ENCODE measurements at regions not wholly inside any gene's neighbourhood (a gene's known extent, or its start where the extent isn't known, plus 50 kb on each side); places are given as distances from the start of the nearest gene placed in this dataset.

DNA sequence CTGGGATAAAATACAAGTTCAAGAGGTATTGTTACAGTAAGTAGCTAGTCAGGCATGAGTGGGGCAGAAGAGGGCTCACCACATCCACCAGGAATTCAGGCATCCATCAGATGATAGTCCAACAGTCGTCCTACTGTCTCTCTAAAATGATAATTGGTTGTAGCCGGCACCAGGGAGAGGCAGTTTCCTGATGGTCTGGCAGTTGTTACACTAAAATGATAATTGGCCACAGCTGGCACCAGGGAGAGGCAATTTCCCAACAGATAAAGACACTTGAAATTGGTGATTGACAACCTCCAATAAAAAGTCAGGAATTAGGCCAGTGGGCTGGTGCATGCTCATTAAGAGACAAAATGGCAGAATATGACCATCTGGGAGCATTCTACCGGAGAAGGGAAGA lies 545.8 kb downstream of the AMY1C start (continued):
- TF ChIP-seq CEBPB (IDR thresholded peaks at IDR 0.05; ENCODE audit: borderline replicate concordance in 1 of 2, low read depth in 2 of 2, low read length in 2 of 2), result no peak
- no peak for TF ChIP-seq HDGF (IDR thresholded peaks at IDR 0.05)
- no peak for TF ChIP-seq NFXL1 (IDR thresholded peaks at IDR 0.05; ENCODE audit: borderline replicate concordance)

DNA sequence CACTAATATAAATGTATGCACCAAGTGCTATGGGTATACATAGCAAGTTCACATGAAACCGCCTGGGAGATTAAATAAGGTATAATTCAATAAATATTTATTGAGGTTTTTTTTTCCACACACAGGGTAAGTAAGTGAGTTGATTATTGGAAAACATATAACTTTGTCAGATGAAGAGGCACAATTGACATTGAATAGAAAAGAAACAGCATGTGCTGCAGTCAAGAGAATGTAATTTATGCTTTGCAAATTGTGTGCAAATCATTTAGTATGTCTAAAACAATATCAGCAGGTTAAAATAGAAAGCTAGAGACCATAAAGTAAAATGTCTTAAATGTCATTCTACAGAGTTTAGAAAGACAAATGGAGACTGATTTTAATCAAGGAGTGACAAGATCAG lies 560.0 kb downstream of the AMY1C start:
- no peaks in the 10 kb centered on the region for H3K9me3 ChIP-seq (replicated peaks; ENCODE audit: control insufficient read depth, insufficient read depth, low read length)
- no peaks in the 10 kb centered on the region for H3K36me3 ChIP-seq (ENCODE audit: control insufficient read depth in 2 of 2, insufficient read depth in 2 of 2, low read length in 1 of 2)
- WGBS (ENCODE audit: insufficient coverage, insufficient replicate concordance, low lambda C conversion rate, missing lambda C conversion rate), result 41% methylated on average over 1 of the region's 1 CpG
- H3K4me2 ChIP-seq (ENCODE audit: control insufficient read depth, insufficient read depth), result no peak overlapping the region
- H3K79me2 ChIP-seq (ENCODE audit: control insufficient read depth, insufficient read depth, low read length), result no peaks in the 10 kb centered on the region
- no peak overlapping the region for H3K27ac ChIP-seq (ENCODE audit: control insufficient read depth, insufficient read depth)
- CTCF ChIA-PET, result no interaction called here
- H4K20me1 ChIP-seq (ENCODE audit: control insufficient read depth, insufficient read depth), result no peaks in the 10 kb centered on the region
- no peaks in the 10 kb centered on the region for H3K4me1 ChIP-seq (ENCODE audit: control insufficient read depth, insufficient read depth, low read length)
- no peaks in the 10 kb centered on the region for H3K27me3 ChIP-seq (replicated peaks in 1 of 2; ENCODE audit: control insufficient read depth in 2 of 2, insufficient read depth in 2 of 2, low read length in 1 of 2)
- H3K9ac ChIP-seq (ENCODE audit: control insufficient read depth, insufficient read depth, low read length), result no peak overlapping the region
- BruUV-seq (replicated peaks), result no TSS peak
- SMC1A ChIA-PET (ENCODE audit: uncharacterized antibody, unreplicated experiment), result no interaction called here
- intact Hi-C loops (cut with micrococcal nuclease; ENCODE audit: unreplicated experiment) (no loop called here), in situ Hi-C loops (cut with MboI) (no loop called here)
- FAIRE-seq (no peak), ATAC-seq (no peak), DNase-seq (ENCODE audit: low read depth, low spot score) (no peak)
- POLR2A ChIA-PET, result no interaction called here
- no peak overlapping the region for H2AFZ ChIP-seq (ENCODE audit: control insufficient read depth, low read depth, low read length)
- RAD21 ChIA-PET (ENCODE audit: unreplicated experiment), result no interaction called here
- H3K4me3 ChIP-seq, result no peak overlapping the region
- TF ChIP-seq HDGF (IDR thresholded peaks at IDR 0.05) (no peak), GABPA (IDR thresholded peaks at IDR 0.05; ENCODE audit: low read depth) (no peak), MTA2 (IDR thresholded peaks at IDR 0.05; ENCODE audit: low read depth) (no peak), MYC (IDR thresholded peaks at IDR 0.05; ENCODE audit: insufficient read depth, insufficient read length, insufficient replicate concordance, low read length, severe bottlenecking) (no peak), POLR2AphosphoS5 (IDR thresholded peaks at IDR 0.05; ENCODE audit: low read length) (no peak), ZBED1 (IDR thresholded peaks at IDR 0.05; ENCODE audit: borderline replicate concordance) (no peak), NR2C2 (IDR thresholded peaks at IDR 0.05; ENCODE audit: borderline replicate concordance, control insufficient read depth, insufficient read length, low read depth) (no peak), ZSCAN29 (IDR thresholded peaks at IDR 0.05) (no peak), BACH1 (IDR thresholded peaks at IDR 0.05; ENCODE audit: borderline replicate concordance) (no peak), ZNF384 (IDR thresholded peaks at IDR 0.05; ENCODE audit: borderline replicate concordance, low read depth, low read length) (no peak), CREB1 (IDR thresholded peaks at IDR 0.05; ENCODE audit: low read depth) (no peak), EP300 (IDR thresholded peaks at IDR 0.05; ENCODE audit: borderline replicate concordance in 1 of 2, control insufficient read depth in 1 of 2, low read depth in 2 of 2, low read length in 2 of 2) (no peak), NRF1 (conservative IDR thresholded peaks at IDR 0.05; ENCODE audit: low read depth, low read length) (no peak)
- TF ChIP-seq, protein P1, sequence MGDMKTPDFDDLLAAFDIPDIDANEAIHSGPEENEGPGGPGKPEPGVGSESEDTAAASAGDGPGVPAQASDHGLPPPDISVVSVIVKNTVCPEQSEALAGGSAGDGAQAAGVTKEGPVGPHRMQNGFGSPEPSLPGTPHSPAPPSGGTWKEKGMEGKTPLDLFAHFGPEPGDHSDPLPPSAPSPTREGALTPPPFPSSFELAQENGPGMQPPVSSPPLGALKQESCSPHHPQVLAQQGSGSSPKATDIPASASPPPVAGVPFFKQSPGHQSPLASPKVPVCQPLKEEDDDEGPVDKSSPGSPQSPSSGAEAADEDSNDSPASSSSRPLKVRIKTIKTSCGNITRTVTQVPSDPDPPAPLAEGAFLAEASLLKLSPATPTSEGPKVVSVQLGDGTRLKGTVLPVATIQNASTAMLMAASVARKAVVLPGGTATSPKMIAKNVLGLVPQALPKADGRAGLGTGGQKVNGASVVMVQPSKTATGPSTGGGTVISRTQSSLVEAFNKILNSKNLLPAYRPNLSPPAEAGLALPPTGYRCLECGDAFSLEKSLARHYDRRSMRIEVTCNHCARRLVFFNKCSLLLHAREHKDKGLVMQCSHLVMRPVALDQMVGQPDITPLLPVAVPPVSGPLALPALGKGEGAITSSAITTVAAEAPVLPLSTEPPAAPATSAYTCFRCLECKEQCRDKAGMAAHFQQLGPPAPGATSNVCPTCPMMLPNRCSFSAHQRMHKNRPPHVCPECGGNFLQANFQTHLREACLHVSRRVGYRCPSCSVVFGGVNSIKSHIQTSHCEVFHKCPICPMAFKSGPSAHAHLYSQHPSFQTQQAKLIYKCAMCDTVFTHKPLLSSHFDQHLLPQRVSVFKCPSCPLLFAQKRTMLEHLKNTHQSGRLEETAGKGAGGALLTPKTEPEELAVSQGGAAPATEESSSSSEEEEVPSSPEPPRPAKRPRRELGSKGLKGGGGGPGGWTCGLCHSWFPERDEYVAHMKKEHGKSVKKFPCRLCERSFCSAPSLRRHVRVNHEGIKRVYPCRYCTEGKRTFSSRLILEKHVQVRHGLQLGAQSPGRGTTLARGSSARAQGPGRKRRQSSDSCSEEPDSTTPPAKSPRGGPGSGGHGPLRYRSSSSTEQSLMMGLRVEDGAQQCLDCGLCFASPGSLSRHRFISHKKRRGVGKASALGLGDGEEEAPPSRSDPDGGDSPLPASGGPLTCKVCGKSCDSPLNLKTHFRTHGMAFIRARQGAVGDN (IDR thresholded peaks at IDR 0.05), result no peak
- TF ChIP-seq, protein P2, sequence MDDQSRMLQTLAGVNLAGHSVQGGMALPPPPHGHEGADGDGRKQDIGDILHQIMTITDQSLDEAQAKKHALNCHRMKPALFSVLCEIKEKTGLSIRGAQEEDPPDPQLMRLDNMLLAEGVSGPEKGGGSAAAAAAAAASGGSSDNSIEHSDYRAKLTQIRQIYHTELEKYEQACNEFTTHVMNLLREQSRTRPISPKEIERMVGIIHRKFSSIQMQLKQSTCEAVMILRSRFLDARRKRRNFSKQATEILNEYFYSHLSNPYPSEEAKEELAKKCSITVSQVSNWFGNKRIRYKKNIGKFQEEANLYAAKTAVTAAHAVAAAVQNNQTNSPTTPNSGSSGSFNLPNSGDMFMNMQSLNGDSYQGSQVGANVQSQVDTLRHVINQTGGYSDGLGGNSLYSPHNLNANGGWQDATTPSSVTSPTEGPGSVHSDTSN (IDR thresholded peaks at IDR 0.05; ENCODE audit: insufficient replicate concordance, low read depth, low read length), result no peak

Data from GM12878 (cell line).